Vagina (tissue), 2 donors: ENCODE measurements at regions not wholly inside any gene's neighbourhood (a gene's known extent, or its start where the extent isn't known, plus 50 kb on each side); places are given as distances from the start of the nearest gene placed in this dataset.

Experiments used
- POLR2A ChIP-seq, 2 donors: fragments of 450-650 bp; IDR thresholded peaks; one replicate each; pipeline ENCODE4 v1.6.1; 2017; ENCODE audit warnings: antibody characterized with exemption in 2 of 2, mild to moderate bottlenecking in 2 of 2, moderate library complexity in 2 of 2
- POLR2AphosphoS5 ChIP-seq, 2 donors: sonication (generic); formaldehyde crosslinking; IDR thresholded peaks; one replicate each; pipeline ENCODE4 v1.9.0; 2017; ENCODE audit warnings: antibody characterized with exemption in 2 of 2, mild to moderate bottlenecking in 2 of 2, low read depth in 1 of 2; ENCODE audit not compliant: insufficient read depth in 1 of 2
- TF ChIP-seq, protein P1 (sequence below), 3 experiments: fragments of 450-650 bp in 2 of 3; fragments of 200-600 bp in 1 of 3; sonication (generic) in 1 of 3; IDR thresholded peaks; one replicate each; pipeline ENCODE4 v1.5.1; 2017 to 2019; ENCODE audit warnings: antibody characterized with exemption in 3 of 3, mild to moderate bottlenecking in 2 of 3, moderate library complexity in 2 of 3

DNA sequence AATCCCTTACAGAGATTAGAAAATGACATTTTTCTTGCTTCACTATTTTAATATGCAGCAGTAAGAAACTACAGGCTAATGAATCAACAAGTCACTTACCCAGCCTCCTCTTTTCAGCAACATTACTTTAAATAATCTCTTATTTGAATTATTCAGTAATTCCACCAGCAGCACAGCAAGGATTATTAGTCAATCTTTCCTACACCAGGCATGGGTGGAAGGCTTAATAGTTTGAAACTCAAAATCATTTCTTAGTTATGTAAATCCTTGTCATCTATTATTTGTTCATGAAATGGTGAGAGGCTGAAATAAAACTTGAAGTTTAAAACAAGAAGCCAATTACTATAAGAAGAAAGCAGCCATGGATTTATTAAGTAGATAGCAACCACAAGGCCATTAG is 530.5 kb downstream of the KCNA4 start:
- TF ChIP-seq, protein P1, sequence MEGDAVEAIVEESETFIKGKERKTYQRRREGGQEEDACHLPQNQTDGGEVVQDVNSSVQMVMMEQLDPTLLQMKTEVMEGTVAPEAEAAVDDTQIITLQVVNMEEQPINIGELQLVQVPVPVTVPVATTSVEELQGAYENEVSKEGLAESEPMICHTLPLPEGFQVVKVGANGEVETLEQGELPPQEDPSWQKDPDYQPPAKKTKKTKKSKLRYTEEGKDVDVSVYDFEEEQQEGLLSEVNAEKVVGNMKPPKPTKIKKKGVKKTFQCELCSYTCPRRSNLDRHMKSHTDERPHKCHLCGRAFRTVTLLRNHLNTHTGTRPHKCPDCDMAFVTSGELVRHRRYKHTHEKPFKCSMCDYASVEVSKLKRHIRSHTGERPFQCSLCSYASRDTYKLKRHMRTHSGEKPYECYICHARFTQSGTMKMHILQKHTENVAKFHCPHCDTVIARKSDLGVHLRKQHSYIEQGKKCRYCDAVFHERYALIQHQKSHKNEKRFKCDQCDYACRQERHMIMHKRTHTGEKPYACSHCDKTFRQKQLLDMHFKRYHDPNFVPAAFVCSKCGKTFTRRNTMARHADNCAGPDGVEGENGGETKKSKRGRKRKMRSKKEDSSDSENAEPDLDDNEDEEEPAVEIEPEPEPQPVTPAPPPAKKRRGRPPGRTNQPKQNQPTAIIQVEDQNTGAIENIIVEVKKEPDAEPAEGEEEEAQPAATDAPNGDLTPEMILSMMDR (IDR thresholded peaks at IDR 0.05): no peak
- no peak for TF ChIP-seq POLR2A (IDR thresholded peaks at IDR 0.05)
- TF ChIP-seq POLR2AphosphoS5 (IDR thresholded peaks at IDR 0.05; ENCODE audit: insufficient read depth in 1 of 2, low read depth in 1 of 2): no peak
